ENCODE measurements at regions not wholly inside any gene's neighbourhood (a gene's known extent, or its start where the extent isn't known, plus 50 kb on each side); places are given as distances from the start of the nearest gene placed in this dataset.

DNA sequence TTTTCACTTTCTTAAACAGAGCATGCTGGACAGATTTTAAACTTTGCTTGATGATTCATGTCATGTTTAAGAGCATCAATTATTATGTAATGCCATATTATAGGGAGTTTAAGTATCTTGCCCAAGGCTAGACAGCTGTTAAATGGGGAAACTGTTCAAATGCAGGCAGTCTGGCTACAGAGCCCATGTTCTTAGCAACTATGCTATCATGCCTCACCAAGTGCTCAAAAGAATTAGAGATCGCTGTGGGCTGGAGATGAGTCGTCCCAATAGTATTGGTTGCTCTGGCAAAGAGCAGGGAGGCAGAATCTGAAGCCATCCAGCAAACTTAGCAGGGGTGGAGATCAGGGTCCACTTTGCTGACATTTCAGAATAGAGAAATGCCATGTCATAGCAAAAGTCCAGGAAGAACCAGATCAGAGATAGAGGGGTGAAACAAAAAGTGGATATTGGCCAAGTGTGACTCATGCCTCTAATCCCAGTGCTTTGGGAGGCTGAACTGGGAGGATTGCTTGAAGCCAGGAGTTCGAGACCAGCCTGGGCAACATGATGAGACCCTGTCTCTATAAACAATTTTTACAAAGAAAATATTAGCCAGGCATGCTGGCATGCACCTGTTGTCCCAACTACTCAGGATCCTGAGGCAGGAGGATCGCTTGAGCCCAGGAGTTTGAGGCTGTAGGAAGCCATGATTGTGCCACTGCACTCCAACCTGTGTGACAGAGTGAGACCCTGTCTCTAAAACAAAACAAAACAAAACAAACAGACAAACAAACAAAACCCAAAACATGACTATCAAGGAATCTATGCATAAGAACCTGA, 57.8 kb downstream of the BAMBI start (continued):
- 0 out of 4 replicates have a peak, but pooled peaks of 1 of the 2 experiments have one; percentile 17 for TF ChIP-seq FOXK2 (conservative IDR thresholded peaks at IDR 0.05 in 1 of 2, IDR thresholded peaks at IDR 0.05 in 1 of 2; ENCODE audit: low read depth in 2 of 2)
- TF ChIP-seq SAFB2 (IDR thresholded peaks at IDR 0.05; ENCODE audit: borderline replicate concordance, low read depth, low read length, severe bottlenecking), result no peak
- TF ChIP-seq GTF2F1 (IDR thresholded peaks at IDR 0.05; ENCODE audit: low read depth, low read length), result no peak
- no peak for TF ChIP-seq HDAC8 (tag; IDR thresholded peaks at IDR 0.05)
- TF ChIP-seq MYBL2 (IDR thresholded peaks at IDR 0.05; ENCODE audit: low read depth), result no peak
- TF ChIP-seq MYBL2 (CRISPR knock-in tag; IDR thresholded peaks at IDR 0.05; ENCODE audit: borderline replicate concordance), result no peak
- peak; percentile 98 for TF ChIP-seq MAFG (tag; conservative IDR thresholded peaks at IDR 0.05)
- TF ChIP-seq CBX5 (IDR thresholded peaks at IDR 0.05; ENCODE audit: borderline replicate concordance, low read depth), result no peak
- peak; percentile 77; the same call in 1 of the 2 replicates for TF ChIP-seq MTA3 (IDR thresholded peaks at IDR 0.05; ENCODE audit: borderline replicate concordance)
- TF ChIP-seq FOXJ2 (tag; IDR thresholded peaks at IDR 0.05), result no peak
- TF ChIP-seq, protein P1, sequence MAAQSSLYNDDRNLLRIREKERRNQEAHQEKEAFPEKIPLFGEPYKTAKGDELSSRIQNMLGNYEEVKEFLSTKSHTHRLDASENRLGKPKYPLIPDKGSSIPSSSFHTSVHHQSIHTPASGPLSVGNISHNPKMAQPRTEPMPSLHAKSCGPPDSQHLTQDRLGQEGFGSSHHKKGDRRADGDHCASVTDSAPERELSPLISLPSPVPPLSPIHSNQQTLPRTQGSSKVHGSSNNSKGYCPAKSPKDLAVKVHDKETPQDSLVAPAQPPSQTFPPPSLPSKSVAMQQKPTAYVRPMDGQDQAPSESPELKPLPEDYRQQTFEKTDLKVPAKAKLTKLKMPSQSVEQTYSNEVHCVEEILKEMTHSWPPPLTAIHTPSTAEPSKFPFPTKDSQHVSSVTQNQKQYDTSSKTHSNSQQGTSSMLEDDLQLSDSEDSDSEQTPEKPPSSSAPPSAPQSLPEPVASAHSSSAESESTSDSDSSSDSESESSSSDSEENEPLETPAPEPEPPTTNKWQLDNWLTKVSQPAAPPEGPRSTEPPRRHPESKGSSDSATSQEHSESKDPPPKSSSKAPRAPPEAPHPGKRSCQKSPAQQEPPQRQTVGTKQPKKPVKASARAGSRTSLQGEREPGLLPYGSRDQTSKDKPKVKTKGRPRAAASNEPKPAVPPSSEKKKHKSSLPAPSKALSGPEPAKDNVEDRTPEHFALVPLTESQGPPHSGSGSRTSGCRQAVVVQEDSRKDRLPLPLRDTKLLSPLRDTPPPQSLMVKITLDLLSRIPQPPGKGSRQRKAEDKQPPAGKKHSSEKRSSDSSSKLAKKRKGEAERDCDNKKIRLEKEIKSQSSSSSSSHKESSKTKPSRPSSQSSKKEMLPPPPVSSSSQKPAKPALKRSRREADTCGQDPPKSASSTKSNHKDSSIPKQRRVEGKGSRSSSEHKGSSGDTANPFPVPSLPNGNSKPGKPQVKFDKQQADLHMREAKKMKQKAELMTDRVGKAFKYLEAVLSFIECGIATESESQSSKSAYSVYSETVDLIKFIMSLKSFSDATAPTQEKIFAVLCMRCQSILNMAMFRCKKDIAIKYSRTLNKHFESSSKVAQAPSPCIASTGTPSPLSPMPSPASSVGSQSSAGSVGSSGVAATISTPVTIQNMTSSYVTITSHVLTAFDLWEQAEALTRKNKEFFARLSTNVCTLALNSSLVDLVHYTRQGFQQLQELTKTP (IDR thresholded peaks at IDR 0.05; ENCODE audit: low read depth in 1 of 2, partially characterized antibody in 2 of 2), result peak in 1 of 2 experiments; percentile 68
- TF ChIP-seq, protein P2, sequence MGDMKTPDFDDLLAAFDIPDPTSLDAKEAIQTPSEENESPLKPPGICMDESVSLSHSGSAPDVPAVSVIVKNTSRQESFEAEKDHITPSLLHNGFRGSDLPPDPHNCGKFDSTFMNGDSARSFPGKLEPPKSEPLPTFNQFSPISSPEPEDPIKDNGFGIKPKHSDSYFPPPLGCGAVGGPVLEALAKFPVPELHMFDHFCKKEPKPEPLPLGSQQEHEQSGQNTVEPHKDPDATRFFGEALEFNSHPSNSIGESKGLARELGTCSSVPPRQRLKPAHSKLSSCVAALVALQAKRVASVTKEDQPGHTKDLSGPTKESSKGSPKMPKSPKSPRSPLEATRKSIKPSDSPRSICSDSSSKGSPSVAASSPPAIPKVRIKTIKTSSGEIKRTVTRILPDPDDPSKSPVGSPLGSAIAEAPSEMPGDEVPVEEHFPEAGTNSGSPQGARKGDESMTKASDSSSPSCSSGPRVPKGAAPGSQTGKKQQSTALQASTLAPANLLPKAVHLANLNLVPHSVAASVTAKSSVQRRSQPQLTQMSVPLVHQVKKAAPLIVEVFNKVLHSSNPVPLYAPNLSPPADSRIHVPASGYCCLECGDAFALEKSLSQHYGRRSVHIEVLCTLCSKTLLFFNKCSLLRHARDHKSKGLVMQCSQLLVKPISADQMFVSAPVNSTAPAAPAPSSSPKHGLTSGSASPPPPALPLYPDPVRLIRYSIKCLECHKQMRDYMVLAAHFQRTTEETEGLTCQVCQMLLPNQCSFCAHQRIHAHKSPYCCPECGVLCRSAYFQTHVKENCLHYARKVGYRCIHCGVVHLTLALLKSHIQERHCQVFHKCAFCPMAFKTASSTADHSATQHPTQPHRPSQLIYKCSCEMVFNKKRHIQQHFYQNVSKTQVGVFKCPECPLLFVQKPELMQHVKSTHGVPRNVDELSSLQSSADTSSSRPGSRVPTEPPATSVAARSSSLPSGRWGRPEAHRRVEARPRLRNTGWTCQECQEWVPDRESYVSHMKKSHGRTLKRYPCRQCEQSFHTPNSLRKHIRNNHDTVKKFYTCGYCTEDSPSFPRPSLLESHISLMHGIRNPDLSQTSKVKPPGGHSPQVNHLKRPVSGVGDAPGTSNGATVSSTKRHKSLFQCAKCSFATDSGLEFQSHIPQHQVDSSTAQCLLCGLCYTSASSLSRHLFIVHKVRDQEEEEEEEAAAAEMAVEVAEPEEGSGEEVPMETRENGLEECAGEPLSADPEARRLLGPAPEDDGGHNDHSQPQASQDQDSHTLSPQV (IDR thresholded peaks at IDR 0.05), result no peak
- TF ChIP-seq ZNF445 (CRISPR knock-in tag; IDR thresholded peaks at IDR 0.05; ENCODE audit: low read depth), result no peak
- no peak for TF ChIP-seq FOXA1 (IDR thresholded peaks at IDR 0.05; ENCODE audit: borderline replicate concordance)
- no peak for TF ChIP-seq SAFB (IDR thresholded peaks at IDR 0.05; ENCODE audit: borderline replicate concordance, low read depth, low read length)
- peak; percentile 84 for TF ChIP-seq CC2D1A (IDR thresholded peaks at IDR 0.05)
- peak; percentile 32; the same call in 1 of the 2 replicates for TF ChIP-seq L3MBTL2 (IDR thresholded peaks at IDR 0.05)
- TF ChIP-seq FOSL1 (tag; conservative IDR thresholded peaks at IDR 0.05), result peak; percentile 99
- TF ChIP-seq, protein P3, sequence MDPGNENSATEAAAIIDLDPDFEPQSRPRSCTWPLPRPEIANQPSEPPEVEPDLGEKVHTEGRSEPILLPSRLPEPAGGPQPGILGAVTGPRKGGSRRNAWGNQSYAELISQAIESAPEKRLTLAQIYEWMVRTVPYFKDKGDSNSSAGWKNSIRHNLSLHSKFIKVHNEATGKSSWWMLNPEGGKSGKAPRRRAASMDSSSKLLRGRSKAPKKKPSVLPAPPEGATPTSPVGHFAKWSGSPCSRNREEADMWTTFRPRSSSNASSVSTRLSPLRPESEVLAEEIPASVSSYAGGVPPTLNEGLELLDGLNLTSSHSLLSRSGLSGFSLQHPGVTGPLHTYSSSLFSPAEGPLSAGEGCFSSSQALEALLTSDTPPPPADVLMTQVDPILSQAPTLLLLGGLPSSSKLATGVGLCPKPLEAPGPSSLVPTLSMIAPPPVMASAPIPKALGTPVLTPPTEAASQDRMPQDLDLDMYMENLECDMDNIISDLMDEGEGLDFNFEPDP (CRISPR knock-in tag; IDR thresholded peaks at IDR 0.05), result no peak
